ENCODE measurements at regions not wholly inside any gene's neighbourhood (a gene's known extent, or its start where the extent isn't known, plus 50 kb on each side); places are given as distances from the start of the nearest gene placed in this dataset.

GRCh38 chr9:99622679-99623078, 199.0 kb upstream of the NR4A3 start:
- TF ChIP-seq CTCF (IDR thresholded peaks at IDR 0.05) (no peak), STAT6 (CRISPR knock-in tag; conservative IDR thresholded peaks at IDR 0.05; ENCODE audit: low read depth) (no peak), E2F1 (CRISPR knock-in tag; IDR thresholded peaks at IDR 0.05) (no peak), ELF4 (CRISPR knock-in tag; IDR thresholded peaks at IDR 0.05; ENCODE audit: low read depth) (no peak), ZNF512 (CRISPR knock-in tag; IDR thresholded peaks at IDR 0.05; ENCODE audit: borderline replicate concordance) (no peak), USF2 (CRISPR knock-in tag; IDR thresholded peaks at IDR 0.05) (no peak), JUN (CRISPR knock-in tag; IDR thresholded peaks at IDR 0.05) (no peak), TEAD4 (CRISPR knock-in tag; IDR thresholded peaks at IDR 0.05) (no peak)
- TF ChIP-seq, protein P1, sequence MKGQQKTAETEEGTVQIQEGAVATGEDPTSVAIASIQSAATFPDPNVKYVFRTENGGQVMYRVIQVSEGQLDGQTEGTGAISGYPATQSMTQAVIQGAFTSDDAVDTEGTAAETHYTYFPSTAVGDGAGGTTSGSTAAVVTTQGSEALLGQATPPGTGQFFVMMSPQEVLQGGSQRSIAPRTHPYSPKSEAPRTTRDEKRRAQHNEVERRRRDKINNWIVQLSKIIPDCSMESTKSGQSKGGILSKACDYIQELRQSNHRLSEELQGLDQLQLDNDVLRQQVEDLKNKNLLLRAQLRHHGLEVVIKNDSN (CRISPR knock-in tag; IDR thresholded peaks at IDR 0.05): no peak
- TF ChIP-seq, protein P2, sequence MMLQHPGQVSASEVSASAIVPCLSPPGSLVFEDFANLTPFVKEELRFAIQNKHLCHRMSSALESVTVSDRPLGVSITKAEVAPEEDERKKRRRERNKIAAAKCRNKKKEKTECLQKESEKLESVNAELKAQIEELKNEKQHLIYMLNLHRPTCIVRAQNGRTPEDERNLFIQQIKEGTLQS (CRISPR knock-in tag; conservative IDR thresholded peaks at IDR 0.05): no peak

Data from WTC11 (cell line).